NCI-H128 (cell line): ENCODE measurements at regions not wholly inside any gene's neighbourhood (a gene's known extent, or its start where the extent isn't known, plus 50 kb on each side); places are given as distances from the start of the nearest gene placed in this dataset.
"Not testable (repeated sequence)": the region's sequence is repeated elsewhere in the genome, so short reads cannot be mapped to it uniquely, and the experiment has no call there.

Experiments used
- DNase-seq: peaks from one replicate; lab custom pipeline; 2025; ENCODE audit not compliant: unreplicated experiment; lab: John Stamatoyannopoulos, UW

DNA sequence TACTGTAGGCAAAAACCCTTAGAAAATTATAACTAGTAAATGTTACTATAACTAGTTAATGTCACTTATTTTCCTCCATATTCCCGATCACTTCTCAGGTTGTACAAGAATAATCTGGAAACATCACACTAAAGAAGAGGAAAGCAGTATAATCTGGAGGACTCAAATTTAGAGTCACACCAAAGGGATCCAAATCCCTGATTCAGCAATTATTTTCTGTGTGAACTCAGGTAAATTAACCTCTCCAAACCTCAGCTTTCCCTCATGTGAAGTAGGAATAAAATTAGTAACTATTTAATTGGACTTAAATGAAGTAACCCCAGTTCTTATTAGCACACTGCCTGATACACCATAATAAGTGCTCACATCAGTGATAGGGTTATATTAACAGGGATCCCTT is 170.1 kb upstream of the NECTIN3 start:
- DNase-seq: no peak

DNA sequence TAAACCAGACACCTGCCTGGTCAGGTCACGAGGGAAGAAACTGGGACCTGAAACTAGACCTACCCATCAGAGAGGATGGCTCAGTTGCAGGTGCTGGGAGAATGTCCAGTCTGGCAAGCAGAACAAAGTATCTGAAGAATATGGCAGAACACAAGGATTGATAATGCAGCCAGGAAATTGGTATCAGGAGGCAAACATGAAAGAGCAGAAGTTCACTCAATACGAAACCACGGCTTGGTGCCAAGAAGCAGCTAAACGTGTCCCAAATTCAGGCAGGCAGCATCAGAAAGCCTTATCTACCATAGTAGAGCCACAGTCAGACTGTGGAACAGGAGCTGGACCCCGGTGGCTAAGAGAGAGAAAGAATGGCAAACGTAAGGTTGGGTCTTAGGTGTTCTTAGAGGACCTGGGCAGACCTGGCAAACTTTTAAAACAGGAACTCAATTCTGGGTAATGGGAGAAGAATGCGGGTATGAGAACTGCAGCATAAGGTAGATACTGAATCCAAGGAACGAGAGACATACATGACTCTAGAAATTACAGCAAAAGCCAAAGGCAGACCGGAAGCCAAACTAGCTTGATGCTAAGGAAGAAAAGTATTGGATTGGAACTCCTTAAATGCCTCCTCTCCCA is 169.0 kb upstream of the NECTIN3 start:
- no peak for DNase-seq

- DNase-seq: no peak
Measured at GRCh38 chr3:110903771-110904519, 167.7 kb upstream of the NECTIN3 start.

GRCh38 chr3:110904520-110904890 is 167.1 kb upstream of the NECTIN3 start:
- DNase-seq: no peak

- DNase-seq: no peak
Measured at GRCh38 chr3:110905121-110905520, 166.5 kb upstream of the NECTIN3 start.

DNA sequence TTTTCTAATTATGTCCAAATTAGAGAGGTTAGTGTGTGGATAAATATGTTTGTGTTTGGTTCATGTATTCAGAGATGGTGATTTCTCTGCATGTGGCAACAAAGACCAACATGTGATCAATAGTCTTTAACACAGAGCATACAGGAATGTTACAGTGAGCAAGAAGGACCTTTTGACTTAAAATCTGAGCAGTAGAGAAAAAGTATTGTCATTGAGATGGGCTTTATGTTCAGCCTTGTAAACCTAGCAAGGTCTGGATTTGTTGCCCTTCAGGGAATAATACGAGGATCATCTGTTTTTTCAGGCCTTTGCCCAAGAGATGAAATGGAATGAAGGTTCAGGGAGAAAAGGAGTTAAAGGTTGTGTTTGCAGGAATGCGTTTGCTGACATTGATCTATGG is 161.8 kb upstream of the NECTIN3 start:
- DNase-seq: no peak

DNA sequence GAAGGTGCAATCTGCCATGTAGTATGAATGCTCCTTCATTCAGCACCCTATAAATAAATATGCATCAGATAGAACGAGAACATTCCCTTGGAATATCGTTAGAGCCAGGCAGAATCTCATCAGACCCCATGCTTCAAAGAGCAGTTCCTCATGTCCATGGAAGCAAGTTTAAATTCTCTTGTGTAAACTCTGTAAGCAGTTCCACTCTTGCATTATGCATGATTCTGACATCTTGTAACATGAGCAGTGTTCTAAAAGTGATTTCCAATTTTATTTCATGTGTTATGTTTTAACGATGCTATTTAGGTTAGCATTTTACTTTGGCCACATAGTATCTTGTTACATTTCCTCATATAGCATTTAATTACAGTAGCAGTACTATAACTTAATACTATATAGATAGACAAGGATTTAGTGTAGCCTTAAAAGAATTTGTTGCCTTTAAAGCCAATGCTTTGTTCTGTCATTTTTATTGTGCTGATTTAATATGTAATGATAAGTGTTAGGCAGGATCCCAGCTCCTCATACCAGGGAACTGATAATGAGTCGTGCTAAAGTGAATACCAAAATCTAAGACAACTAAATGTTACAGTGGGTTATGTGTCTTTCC is 161.2 kb upstream of the NECTIN3 start:
- DNase-seq: no peak

- no peak for DNase-seq
Measured at GRCh38 chr3:110918963-110919362, 152.7 kb upstream of the NECTIN3 start.

DNA sequence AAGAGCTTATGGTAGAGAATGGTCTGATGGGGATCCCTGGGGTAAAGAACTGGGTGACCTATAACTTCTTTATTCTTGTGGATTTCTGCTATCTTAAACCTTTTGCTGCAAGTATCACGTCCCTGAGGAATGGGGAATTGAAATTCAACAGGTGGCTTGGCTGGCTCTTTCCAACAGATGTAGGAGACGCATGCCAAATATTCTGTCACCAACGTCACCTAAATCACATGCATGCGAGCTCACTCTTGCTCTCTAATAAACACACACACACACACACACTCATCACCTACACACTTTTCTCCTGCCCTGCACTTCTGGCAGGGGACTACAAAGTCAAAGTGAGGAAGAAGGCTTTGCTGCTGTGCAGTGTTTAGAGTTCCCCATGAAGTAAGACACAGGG is 145.8 kb upstream of the NECTIN3 start:
- DNase-seq: no peak

DNA sequence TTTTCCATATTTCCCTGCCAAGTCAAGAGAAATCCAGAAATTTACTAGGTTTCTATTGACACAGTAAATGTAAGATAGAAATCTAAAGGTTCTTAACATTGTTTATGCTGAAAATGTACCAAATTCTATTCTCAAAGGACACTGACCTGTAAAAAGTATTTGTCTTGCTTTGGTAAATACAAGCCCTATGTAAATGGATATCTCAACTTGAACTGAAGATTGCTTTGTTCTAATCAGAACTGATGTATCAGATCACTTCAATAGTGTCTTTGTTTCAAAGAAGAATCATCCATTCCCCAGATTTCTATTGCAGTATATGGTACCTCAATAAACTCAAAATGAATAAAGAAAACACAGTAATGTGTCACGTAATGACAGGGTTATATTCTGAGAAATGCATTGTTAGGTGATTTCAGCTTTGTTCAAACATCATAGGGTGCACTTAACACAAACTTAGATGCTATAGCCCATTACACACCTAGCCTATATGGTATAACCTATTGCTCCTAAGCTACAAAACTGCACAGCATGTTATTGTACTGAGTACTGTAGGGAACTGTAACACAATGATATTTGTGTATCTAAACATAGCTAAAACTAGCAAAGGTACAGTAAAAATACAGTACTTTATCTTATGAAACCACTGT is 143.5 kb upstream of the NECTIN3 start:
- DNase-seq: no peak

- DNase-seq: no peak
Measured at GRCh38 chr3:110929816-110930215, 141.8 kb upstream of the NECTIN3 start.

DNA sequence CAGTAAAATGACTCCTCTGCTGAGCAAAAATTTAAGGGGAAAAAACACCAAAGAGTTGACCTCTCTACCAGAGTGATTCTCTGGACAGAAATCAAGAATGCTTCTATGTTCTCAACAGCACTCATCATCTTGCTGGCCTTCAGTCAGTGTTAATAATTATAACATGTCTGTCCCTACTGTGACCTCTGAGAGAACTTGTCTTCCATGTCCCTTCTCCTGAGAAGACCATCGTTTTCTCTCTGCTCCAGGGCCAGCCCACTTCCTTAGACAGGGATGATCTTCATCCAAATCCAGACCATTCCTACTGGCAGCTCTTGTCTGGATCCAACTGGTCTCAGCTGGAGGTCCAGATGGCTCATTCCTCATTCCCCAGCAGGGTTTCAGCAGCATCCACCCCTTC is 139.0 kb upstream of the NECTIN3 start:
- DNase-seq: no peak

- DNase-seq: no peak
Measured at GRCh38 chr3:110933821-110934426, 137.7 kb upstream of the NECTIN3 start.

- DNase-seq: no peak
Measured at GRCh38 chr3:110938629-110939028, 133.0 kb upstream of the NECTIN3 start.

GRCh38 chr3:110940055-110940454 is 131.6 kb upstream of the NECTIN3 start:
- no peak for DNase-seq

- no peak for DNase-seq
Measured at GRCh38 chr3:110944782-110945181, 126.8 kb upstream of the NECTIN3 start.

GRCh38 chr3:110946810-110947209 is 124.8 kb upstream of the NECTIN3 start:
- DNase-seq: no peak

DNA sequence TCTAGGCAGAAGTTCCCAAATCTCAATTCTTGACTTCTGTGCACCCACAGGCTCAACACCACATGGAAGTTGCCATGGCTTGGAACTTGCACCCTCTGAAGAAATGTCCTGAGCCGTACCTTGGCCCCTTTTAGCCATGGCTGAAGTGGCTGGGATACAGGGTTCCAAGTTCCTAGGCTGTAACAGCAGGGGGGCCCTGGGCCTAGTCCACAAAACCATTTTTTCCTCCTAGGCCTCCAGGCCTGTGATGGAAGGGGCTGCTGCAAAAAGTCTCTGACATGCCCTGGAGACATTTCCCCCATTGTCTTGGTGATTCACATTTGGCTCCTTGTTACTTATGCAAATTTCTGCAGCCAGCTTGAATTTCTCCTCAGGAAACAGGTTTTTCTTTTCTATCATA is 122.4 kb upstream of the NECTIN3 start:
- not testable (repeated sequence) for DNase-seq

DNA sequence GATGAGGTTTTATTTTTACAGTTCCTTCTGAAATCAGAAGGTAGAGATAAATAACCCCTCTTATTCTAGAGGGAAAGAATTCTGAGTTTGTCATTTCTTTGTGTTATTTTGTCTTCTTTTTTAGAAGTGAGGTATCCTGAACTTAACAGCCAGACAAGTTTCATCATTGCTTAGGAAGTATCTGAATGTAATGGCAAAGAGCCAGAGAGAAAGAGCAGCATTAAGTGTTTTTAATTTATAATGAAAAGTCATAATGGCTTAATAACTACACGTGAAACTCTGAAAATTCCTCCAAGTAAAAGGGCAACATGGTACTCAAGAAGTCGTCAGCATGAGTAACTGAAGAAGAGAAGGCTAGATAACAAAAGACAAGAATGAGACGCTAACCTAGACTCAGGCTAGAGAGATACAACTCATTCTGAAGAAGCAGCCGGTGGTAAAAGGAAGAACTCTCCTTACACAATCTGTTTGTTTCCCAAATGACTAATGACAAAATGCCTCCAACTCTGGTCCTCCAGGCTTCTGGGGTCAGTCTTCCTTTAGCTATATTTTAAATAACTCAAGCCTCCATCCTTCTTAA is 116.2 kb upstream of the NECTIN3 start:
- no peak for DNase-seq

DNA sequence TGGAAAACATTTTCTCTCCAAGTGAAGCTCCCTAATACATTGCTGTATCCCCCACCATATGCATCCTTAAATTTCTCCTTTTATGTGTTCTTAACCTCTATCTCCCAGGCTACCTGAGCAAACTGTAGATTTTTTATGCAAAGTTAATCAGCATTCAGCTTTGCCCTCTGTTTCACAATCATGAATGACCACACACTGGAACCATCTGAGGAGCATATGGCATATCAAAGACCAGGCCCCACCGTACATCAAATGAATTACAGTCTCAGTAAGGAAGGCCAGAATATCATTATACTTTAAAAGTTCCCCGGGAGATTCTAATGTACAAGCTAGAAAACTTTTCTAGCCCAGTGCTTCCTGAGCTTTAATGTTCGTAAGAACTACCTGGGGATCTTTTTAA is 115.5 kb upstream of the NECTIN3 start:
- DNase-seq: no peak
